Upper lobe of left lung (tissue), 4 donors: ENCODE measurements at regions not wholly inside any gene's neighbourhood (a gene's known extent, or its start where the extent isn't known, plus 50 kb on each side); places are given as distances from the start of the nearest gene placed in this dataset.

ENCODE experiments used
- POLR2A ChIP-seq, 4 donors: fragments of 450-650 bp; IDR thresholded peaks; one replicate each; pipeline ENCODE4 v1.5.1; 2016 to 2017; ENCODE audit warnings: antibody characterized with exemption in 4 of 4, mild to moderate bottlenecking in 2 of 4
- POLR2AphosphoS5 ChIP-seq, 2 donors: sonication (generic); formaldehyde crosslinking; IDR thresholded peaks; one replicate each; pipeline ENCODE4 v1.5.1; 2017; ENCODE audit warnings: antibody characterized with exemption in 2 of 2
- TF ChIP-seq, protein P1 (sequence below), 6 experiments: fragments of 450-650 bp in 4 of 6; fragments of 200-600 bp in 2 of 6; sonication (generic) in 2 of 6; IDR thresholded peaks; one replicate each; pipeline ENCODE4 v1.5.1; 2016 to 2019; ENCODE audit warnings: antibody characterized with exemption in 6 of 6

DNA sequence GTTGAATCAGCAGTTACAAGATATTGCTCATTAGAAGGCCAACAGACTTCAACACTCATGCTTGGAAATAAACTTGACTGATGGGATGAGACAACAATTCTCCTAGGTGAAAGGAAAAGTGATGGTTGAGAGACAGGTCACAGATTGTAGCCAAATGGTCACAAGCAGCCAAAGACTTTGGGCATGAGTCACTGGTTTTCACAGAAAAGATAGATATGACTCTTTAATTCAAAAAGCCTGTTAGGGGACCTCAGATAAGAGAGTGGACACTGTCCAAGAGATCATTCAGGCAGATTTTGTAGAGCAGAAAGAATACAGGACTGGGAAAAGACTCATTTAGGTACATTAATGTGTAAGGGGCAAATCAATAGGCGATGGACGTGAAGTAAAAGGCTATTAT, 982.5 kb downstream of the MAT2B start:
- no peak for TF ChIP-seq POLR2AphosphoS5 (IDR thresholded peaks at IDR 0.05)
- TF ChIP-seq POLR2A (IDR thresholded peaks at IDR 0.05), result no peak
- TF ChIP-seq, protein P1, sequence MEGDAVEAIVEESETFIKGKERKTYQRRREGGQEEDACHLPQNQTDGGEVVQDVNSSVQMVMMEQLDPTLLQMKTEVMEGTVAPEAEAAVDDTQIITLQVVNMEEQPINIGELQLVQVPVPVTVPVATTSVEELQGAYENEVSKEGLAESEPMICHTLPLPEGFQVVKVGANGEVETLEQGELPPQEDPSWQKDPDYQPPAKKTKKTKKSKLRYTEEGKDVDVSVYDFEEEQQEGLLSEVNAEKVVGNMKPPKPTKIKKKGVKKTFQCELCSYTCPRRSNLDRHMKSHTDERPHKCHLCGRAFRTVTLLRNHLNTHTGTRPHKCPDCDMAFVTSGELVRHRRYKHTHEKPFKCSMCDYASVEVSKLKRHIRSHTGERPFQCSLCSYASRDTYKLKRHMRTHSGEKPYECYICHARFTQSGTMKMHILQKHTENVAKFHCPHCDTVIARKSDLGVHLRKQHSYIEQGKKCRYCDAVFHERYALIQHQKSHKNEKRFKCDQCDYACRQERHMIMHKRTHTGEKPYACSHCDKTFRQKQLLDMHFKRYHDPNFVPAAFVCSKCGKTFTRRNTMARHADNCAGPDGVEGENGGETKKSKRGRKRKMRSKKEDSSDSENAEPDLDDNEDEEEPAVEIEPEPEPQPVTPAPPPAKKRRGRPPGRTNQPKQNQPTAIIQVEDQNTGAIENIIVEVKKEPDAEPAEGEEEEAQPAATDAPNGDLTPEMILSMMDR (IDR thresholded peaks at IDR 0.05), result no peak
